ENCODE measurements at regions not wholly inside any gene's neighbourhood (a gene's known extent, or its start where the extent isn't known, plus 50 kb on each side); places are given as distances from the start of the nearest gene placed in this dataset.

- ChIA-PET CTCF (no interaction called here), POLR2A (no interaction called here)
- Histone ChIP-seq H3K27me3 (ENCODE audit: control insufficient read depth, insufficient read depth, low read length) (no peaks in the 10 kb centered on the region), H3K4me3 (ENCODE audit: low read depth, low read length) (no peak overlapping the region), H3K27ac (ENCODE audit: low read depth, low read length) (no peak overlapping the region), H3K9me3 (ENCODE audit: control insufficient read depth, insufficient read depth, low read length) (peaks cover 15% of the 10 kb centered on the region; the same call in 1 of the 2 replicates)
- no peak for TF ChIP-seq CTCF (IDR thresholded peaks at IDR 0.05; ENCODE audit: low read depth, low read length)
- DNase-seq (ENCODE audit: low read depth, low spot score), result no peak
Measured at GRCh38 chr4:189305500-189305899, 635.2 kb upstream of the FRG1 start.

- H3K27ac ChIP-seq (ENCODE audit: low read depth, low read length), result no peak overlapping the region
- ChIA-PET CTCF (no interaction called here), POLR2A (no interaction called here)
- no peak overlapping the region for H3K4me3 ChIP-seq (ENCODE audit: low read depth, low read length)
- H3K27me3 ChIP-seq (ENCODE audit: control insufficient read depth, insufficient read depth, low read length), result no peaks in the 10 kb centered on the region
- no peak for TF ChIP-seq CTCF (IDR thresholded peaks at IDR 0.05; ENCODE audit: low read depth, low read length)
- peaks cover 14% of the 10 kb centered on the region; the same call in 1 of the 2 replicates for H3K9me3 ChIP-seq (ENCODE audit: control insufficient read depth, insufficient read depth, low read length)
- no peak for DNase-seq (ENCODE audit: low read depth, low spot score)
Measured at GRCh38 chr4:189311251-189311650, 629.4 kb upstream of the FRG1 start.

- no peak for TF ChIP-seq CTCF (IDR thresholded peaks at IDR 0.05; ENCODE audit: low read depth, low read length)
- ChIA-PET POLR2A (no interaction called here), CTCF (no interaction called here)
- H3K9me3 ChIP-seq (ENCODE audit: control insufficient read depth, insufficient read depth, low read length), result peaks cover 11% of the 10 kb centered on the region; the same call in 1 of the 2 replicates
- DNase-seq (ENCODE audit: low read depth, low spot score), result no peak
- H3K27ac ChIP-seq (ENCODE audit: low read depth, low read length), result no peak overlapping the region
- no peak overlapping the region for H3K4me3 ChIP-seq (ENCODE audit: low read depth, low read length)
- H3K27me3 ChIP-seq (ENCODE audit: control insufficient read depth, insufficient read depth, low read length), result no peaks in the 10 kb centered on the region
Measured at GRCh38 chr4:189313064-189313463, 627.6 kb upstream of the FRG1 start.

GRCh38 chr4:189313861-189314513 is 626.7 kb upstream of the FRG1 start:
- H3K27me3 ChIP-seq (ENCODE audit: control insufficient read depth, insufficient read depth, low read length), result no peaks in the 10 kb centered on the region
- no peak overlapping the region for H3K27ac ChIP-seq (ENCODE audit: low read depth, low read length)
- H3K4me3 ChIP-seq (ENCODE audit: low read depth, low read length), result no peak overlapping the region
- CTCF ChIA-PET, result no interaction called here
- no peak for TF ChIP-seq CTCF (IDR thresholded peaks at IDR 0.05; ENCODE audit: low read depth, low read length)
- POLR2A ChIA-PET, result no interaction called here
- no peak for DNase-seq (ENCODE audit: low read depth, low spot score)
- H3K9me3 ChIP-seq (ENCODE audit: control insufficient read depth, insufficient read depth, low read length), result peaks cover 11% of the 10 kb centered on the region; the same call in 1 of the 2 replicates

GRCh38 chr4:189322426-189322825 is 618.2 kb upstream of the FRG1 start:
- no peak overlapping the region for H3K27ac ChIP-seq (ENCODE audit: low read depth, low read length)
- no peak overlapping the region for H3K4me3 ChIP-seq (ENCODE audit: low read depth, low read length)
- POLR2A ChIA-PET, result no interaction called here
- peaks cover 7% of the 10 kb centered on the region; the same call in 1 of the 2 replicates for H3K9me3 ChIP-seq (ENCODE audit: control insufficient read depth, insufficient read depth, low read length)
- H3K27me3 ChIP-seq (ENCODE audit: control insufficient read depth, insufficient read depth, low read length), result no peaks in the 10 kb centered on the region
- no peak for TF ChIP-seq CTCF (IDR thresholded peaks at IDR 0.05; ENCODE audit: low read depth, low read length)
- DNase-seq (ENCODE audit: low read depth, low spot score), result no peak
- CTCF ChIA-PET, result no interaction called here

All from AG04450 (cell line).